HEK293 (cell line): ENCODE measurements at regions not wholly inside any gene's neighbourhood (a gene's known extent, or its start where the extent isn't known, plus 50 kb on each side); places are given as distances from the start of the nearest gene placed in this dataset.

Experiments
- ZNF404 ChIP-seq: fragments of 450-650 bp; formaldehyde crosslinking; IDR thresholded peaks from 2 replicates; pipeline ENCODE4 v1.5.1; 2017; ENCODE audit warnings: missing biosample characterization, missing genetic modification characterization
- TF ChIP-seq, protein P1 (sequence below): fragments of 450-650 bp; formaldehyde crosslinking; IDR thresholded peaks from 2 replicates; pipeline ENCODE4 v1.5.1; 2016; ENCODE audit warnings: missing biosample characterization, missing genetic modification characterization

DNA sequence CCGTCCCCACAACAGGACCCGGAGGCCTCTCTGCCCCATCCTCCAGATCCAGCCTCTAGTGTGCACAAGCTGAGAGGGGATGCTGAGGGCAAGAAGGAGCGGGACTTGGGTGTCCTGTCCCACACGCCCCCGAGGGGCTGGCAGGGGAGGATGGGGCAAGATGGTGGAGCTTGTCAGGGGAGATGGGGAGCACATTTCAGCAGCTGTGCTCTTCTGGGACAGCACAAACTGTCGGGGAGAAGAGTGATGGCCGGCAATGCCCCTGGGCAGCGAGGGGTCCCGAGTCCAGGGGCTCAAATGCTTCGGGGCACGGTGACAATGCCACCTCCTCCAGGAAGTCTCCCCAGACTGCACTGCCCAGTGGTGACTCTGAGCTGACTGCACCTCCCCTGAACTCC, 134.5 kb downstream of the FAM53A start:
- TF ChIP-seq, protein P1, sequence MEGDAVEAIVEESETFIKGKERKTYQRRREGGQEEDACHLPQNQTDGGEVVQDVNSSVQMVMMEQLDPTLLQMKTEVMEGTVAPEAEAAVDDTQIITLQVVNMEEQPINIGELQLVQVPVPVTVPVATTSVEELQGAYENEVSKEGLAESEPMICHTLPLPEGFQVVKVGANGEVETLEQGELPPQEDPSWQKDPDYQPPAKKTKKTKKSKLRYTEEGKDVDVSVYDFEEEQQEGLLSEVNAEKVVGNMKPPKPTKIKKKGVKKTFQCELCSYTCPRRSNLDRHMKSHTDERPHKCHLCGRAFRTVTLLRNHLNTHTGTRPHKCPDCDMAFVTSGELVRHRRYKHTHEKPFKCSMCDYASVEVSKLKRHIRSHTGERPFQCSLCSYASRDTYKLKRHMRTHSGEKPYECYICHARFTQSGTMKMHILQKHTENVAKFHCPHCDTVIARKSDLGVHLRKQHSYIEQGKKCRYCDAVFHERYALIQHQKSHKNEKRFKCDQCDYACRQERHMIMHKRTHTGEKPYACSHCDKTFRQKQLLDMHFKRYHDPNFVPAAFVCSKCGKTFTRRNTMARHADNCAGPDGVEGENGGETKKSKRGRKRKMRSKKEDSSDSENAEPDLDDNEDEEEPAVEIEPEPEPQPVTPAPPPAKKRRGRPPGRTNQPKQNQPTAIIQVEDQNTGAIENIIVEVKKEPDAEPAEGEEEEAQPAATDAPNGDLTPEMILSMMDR (tag by site-specific recombination): no peak
- TF ChIP-seq ZNF404 (tag by site-specific recombination): no peak
